Breast epithelium (tissue), 3 donors: ENCODE measurements at regions not wholly inside any gene's neighbourhood (a gene's known extent, or its start where the extent isn't known, plus 50 kb on each side); places are given as distances from the start of the nearest gene placed in this dataset.

Experiments used
- CTCF ChIP-seq, 3 donors: fragments of 450-650 bp; IDR thresholded peaks; one replicate each; pipeline ENCODE4 v1.5.1; 2016 to 2017; ENCODE audit warnings: antibody characterized with exemption in 3 of 3, mild to moderate bottlenecking in 3 of 3, moderate library complexity in 3 of 3
- POLR2A ChIP-seq: fragments of 450-650 bp; IDR thresholded peaks from one replicate; pipeline ENCODE4 v1.6.1; 2016; ENCODE audit warnings: antibody characterized with exemption, mild to moderate bottlenecking, moderate library complexity
- POLR2AphosphoS5 ChIP-seq, 3 donors: sonication (generic); formaldehyde crosslinking; IDR thresholded peaks; one replicate each; pipeline ENCODE4 v1.6.1; 2017; ENCODE audit warnings: antibody characterized with exemption in 3 of 3

GRCh38 chr10:105644091-105644490 is 1003.0 kb downstream of the SORCS3 start:
- TF ChIP-seq POLR2A = no peak
- no peak for TF ChIP-seq CTCF (IDR thresholded peaks at IDR 0.05)
- TF ChIP-seq POLR2AphosphoS5 (IDR thresholded peaks at IDR 0.05) = no peak
